ENCODE measurements at regions not wholly inside any gene's neighbourhood (a gene's known extent, or its start where the extent isn't known, plus 50 kb on each side); places are given as distances from the start of the nearest gene placed in this dataset.
"Not testable (repeated sequence)": the region's sequence is repeated elsewhere in the genome, so short reads cannot be mapped to it uniquely, and the experiment has no call there.

- DNase-seq, result not testable (repeated sequence)
These were observed 56.6 kb upstream of the TNFAIP8 start for GRCh38 chr5:119299242-119299614.

- DNase-seq, result not testable (repeated sequence)
These were observed 56.1 kb upstream of the TNFAIP8 start for GRCh38 chr5:119299615-119300310.

- no peak for DNase-seq
These were observed 55.5 kb upstream of the TNFAIP8 start for GRCh38 chr5:119300311-119300670.

- DNase-seq, result no peak
These were observed 54.6 kb upstream of the TNFAIP8 start for GRCh38 chr5:119301210-119301609.

- no peak for DNase-seq
These were observed 53.9 kb upstream of the TNFAIP8 start for GRCh38 chr5:119301906-119302305.

GRCh38 chr5:119302449-119302848 is 53.4 kb upstream of the TNFAIP8 start:
- no peak for DNase-seq

GRCh38 chr5:119302916-119303897 is 52.6 kb upstream of the TNFAIP8 start:
- peak; percentile 34 for DNase-seq

GRCh38 chr5:119304439-119305211 is 51.2 kb upstream of the TNFAIP8 start:
- no peak for DNase-seq

Data from GF-D8 (cell line).